HG03196 (cell line): ENCODE measurements at regions not wholly inside any gene's neighbourhood (a gene's known extent, or its start where the extent isn't known, plus 50 kb on each side); places are given as distances from the start of the nearest gene placed in this dataset.

Experiments used
- ATAC-seq: cut with Tn5 transposase; IDR thresholded peaks from one replicate; pipeline ENCODE4 v1.9.1; 2021; ENCODE audit not compliant: unreplicated experiment

GRCh38 chr1:55609630-55610029 is 394.5 kb upstream of the USP24 start:
- no peak for ATAC-seq

GRCh38 chr1:55605155-55605554 is 390.0 kb upstream of the USP24 start:
- ATAC-seq: no peak

GRCh38 chr1:55604749-55605148 is 389.6 kb upstream of the USP24 start:
- ATAC-seq: no peak

GRCh38 chr1:55604179-55604578 is 389.0 kb upstream of the USP24 start:
- ATAC-seq: no peak

- ATAC-seq: no peak
Measured at GRCh38 chr1:55600242-55600641, 385.1 kb upstream of the USP24 start.

DNA sequence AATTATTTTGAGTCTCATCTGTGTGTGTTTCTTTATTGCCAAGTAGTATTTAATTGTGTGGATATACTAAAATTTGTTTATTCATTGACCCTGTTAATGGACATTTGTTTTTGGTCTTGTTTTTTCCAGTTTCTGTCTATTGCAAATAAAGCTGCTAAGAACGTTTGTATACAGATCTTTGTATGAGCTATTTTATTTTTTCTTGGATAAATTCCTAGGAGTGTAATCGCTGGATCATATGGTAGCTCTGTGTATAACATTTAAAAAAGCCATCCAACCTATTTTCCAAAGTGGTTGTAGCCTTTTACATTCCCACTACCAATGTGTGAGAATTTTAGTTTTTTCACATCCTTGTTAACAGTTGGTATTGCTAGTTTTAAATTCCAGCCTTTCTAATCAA is 382.7 kb upstream of the USP24 start:
- no peak for ATAC-seq

DNA sequence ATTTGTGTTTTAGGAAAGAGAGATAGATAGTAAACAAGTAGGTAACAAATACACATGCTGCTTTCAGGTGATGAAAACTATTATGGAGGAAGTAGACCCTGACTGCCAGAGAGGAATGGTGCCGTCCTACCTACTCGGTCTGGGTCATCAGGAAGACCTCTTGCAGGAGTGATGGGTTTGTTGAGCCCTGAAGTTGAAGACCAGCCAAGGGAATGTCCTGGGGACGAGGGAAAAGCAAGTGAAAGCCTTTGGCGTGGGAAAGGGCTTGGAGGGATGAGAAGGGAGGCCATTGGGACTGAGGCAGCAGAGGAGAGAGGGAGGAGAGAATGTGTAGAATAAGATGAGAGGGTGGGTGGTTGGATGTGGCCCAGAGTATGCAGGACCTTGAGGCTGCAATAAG is 379.5 kb upstream of the USP24 start:
- no peak for ATAC-seq

- no peak for ATAC-seq
Measured at GRCh38 chr1:55593298-55593697, 378.1 kb upstream of the USP24 start.

DNA sequence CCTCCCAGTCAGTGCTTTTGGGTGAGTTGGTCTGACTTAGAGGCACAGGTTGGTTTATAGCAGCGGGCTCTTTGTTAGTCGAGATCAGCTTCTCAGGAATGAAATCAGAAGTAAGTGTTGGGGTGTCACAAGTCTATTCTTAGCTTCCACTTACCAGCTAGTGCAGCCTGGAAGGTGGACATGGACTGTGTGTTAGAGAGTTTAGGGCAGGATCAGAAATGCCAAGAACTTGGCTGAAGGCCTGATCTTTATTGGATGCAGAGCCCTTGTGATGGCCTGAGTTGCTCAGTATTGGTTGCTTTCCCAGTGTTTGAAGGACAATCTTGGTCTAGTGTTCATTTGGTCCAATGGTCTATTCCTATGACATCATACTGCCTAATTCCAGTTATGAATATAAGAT is 377.0 kb upstream of the USP24 start:
- ATAC-seq: no peak

GRCh38 chr1:55589671-55590297 is 374.6 kb upstream of the USP24 start:
- ATAC-seq: no peak

DNA sequence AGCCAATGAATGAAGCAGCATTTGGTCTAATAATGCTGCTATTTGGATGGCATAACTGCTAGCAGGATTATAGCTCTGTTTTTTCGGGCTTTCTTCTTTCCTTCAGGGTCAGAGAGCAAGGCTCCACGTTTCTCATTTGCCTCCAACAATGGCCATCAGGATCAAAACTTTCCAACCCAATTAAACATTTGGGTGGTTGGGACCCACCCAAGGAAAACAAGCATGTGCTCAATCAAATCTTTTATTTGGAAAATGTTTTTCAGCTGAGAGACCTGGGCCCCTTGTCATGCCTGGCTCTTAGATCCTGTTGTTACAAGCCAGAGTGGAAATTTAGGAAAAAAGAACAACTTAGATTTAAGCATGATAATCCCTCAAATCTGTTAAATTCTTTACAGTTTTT is 373.1 kb upstream of the USP24 start:
- no peak for ATAC-seq

- ATAC-seq: no peak
Measured at GRCh38 chr1:55586771-55587170, 371.6 kb upstream of the USP24 start.

DNA sequence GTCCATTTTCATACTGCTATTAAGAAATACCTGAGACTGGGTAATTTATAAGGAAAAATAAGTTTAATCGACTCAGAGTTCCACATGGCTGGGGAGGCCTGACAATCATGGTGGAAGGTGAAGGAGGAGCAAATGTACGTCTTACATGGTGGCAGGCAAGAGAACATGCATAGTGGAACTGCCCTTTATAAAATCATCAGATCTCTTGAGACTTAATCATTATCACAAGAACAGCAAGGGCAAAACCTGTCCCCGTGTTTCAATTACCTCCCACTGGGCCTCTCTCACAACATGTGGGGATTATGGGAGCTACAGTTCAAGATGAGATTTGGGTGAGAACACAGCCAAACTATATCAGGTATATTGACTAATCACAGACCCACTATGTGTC is 370.2 kb upstream of the USP24 start:
- ATAC-seq: no peak

GRCh38 chr1:55584526-55585401 is 369.6 kb upstream of the USP24 start:
- no peak for ATAC-seq

GRCh38 chr1:55582084-55582483 is 366.9 kb upstream of the USP24 start:
- ATAC-seq: no peak

DNA sequence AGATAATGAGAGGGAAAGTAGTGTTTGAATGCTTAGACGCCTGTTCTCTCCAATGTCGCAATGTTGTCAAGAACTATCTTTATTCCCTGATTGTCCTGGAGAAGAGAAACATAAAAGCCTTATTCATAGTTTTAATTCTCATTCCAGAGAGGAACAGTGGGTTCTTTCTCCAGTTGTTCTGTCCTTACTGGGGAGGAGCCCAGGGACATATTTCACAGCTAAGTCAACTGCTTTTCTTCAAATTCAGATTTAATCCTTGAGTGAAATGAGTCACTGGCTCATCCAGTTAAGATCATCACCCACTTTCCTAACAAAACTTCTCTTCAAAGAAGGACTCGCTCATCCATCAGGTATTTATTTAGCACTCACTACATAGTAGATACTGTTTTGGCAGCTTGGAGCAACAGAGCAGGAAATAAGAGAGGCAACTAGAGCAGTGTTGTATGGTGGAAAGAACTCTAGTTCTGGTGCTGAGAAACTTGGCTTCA is 365.7 kb upstream of the USP24 start:
- ATAC-seq: no peak

DNA sequence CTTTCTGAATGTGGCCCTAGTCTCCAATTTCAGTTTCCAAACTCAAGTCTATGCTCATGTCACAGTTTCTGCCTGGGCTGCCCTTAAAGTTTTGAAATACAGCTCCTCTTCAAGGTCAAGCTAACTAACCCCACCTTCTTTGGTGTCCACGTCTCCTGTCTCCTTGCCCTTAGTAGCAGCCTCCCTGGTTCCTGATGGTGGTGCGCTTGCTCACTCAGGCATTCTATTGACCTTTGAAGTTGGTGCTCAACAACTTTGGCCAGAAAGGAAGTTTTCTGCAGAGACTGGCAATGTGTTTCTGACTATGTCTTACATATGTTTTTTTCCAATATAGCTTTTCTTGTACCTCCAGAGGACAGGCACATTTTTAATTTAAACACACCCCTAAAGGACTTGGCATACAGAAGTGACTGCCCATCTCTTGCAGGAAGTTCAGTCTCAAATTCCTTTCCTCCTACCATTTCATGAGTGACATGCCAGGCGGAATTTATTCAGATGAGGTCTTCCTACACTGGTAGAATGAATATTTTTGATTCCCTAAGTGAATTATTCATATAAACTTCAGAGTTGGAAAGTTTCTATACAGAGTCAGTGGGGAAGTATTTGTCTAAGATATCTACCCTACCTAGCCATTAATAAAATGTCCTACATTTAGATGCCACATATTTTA is 364.3 kb upstream of the USP24 start:
- no peak for ATAC-seq

DNA sequence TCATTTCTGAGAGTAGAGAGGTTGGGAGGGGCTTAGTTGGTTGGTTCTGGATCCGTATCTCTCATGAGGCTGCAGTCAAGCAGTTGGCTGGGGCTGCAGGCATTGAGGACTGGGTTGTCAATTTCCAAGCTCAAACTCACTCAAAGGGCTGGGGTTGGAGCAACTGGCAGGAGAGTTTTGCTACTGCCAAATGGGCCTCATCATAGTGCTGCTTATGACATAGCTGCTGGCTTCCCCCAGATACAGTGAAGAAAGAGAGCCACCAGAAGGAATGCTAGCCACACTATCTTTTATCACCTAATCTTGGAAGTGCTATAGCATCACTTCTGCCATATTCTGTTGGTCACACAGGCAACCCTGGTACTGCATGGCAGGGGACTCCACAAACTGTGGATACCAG is 363.5 kb upstream of the USP24 start:
- no peak for ATAC-seq

GRCh38 chr1:55575571-55576279 is 360.6 kb upstream of the USP24 start:
- ATAC-seq: no peak

- no peak for ATAC-seq
Measured at GRCh38 chr1:55574691-55575225, 359.6 kb upstream of the USP24 start.
